ENCODE measurements at regions not wholly inside any gene's neighbourhood (a gene's known extent, or its start where the extent isn't known, plus 50 kb on each side); places are given as distances from the start of the nearest gene placed in this dataset.

DNA sequence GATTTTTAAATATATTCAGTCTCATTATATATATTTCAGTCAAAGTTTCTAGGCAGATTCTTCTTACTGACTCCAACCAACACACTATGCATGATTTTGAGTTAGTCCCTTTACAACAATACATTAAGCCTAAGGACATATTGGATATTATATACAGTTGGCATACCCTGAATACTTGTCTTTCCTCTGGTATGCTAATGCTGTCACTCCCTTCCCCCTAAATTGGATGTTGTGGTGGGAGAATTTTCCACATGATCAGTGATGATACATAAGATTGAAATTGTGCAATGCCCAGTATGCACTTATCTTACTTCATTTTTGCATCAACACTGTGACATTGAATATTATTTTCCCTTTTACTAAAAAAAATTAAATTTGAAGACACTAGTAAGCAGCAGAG lies 935.2 kb downstream of the PCDH7 start:
- no peaks in the 10 kb centered on the region for H3K27me3 ChIP-seq (replicated peaks in 2 of 5; ENCODE audit: control insufficient read depth in 4 of 5, insufficient read depth in 5 of 5, low read length in 4 of 5)

GRCh38 chr4:31657859-31658570 lies 937.8 kb downstream of the PCDH7 start:
- Histone ChIP-seq H3K27ac (ENCODE audit: insufficient read depth in 1 of 2, low read depth in 1 of 2, low read length in 2 of 2, poor library complexity in 1 of 2, severe bottlenecking in 2 of 2) (no peak overlapping the region), H3K4me3 (ENCODE audit: control insufficient read depth in 1 of 7, extremely low read depth in 1 of 7, insufficient read depth in 4 of 7, low read depth in 2 of 7, low read length in 6 of 7) (no peak overlapping the region), H3K9me3 (ENCODE audit: control extremely low read depth in 1 of 5, control insufficient read depth in 4 of 5, insufficient read depth in 2 of 5, low read depth in 1 of 5, low read length in 4 of 5) (no peaks in the 10 kb centered on the region), H3K27me3 (replicated peaks in 2 of 5; ENCODE audit: control insufficient read depth in 4 of 5, insufficient read depth in 5 of 5, low read length in 4 of 5) (no peaks in the 10 kb centered on the region), H3K4me1 (ENCODE audit: control extremely low read depth in 1 of 4, control insufficient read depth in 4 of 4, insufficient read depth in 4 of 4, low read length in 3 of 4) (no peaks in the 10 kb centered on the region), H3K36me3 (ENCODE audit: control insufficient read depth in 4 of 4, insufficient read depth in 4 of 4, low read length in 3 of 4) (no peaks in the 10 kb centered on the region)
- POLR2A ChIA-PET: no interaction called here
- DNase-seq: no peak
- no CpG with 5 or more reads among the region's 5 CpGs for WGBS (ENCODE audit: insufficient coverage)
- CTCF ChIA-PET: no interaction called here

More for the DNA sequence above, 935.2 kb downstream of the PCDH7 start:
- no peak overlapping the region for H3K4me3 ChIP-seq (ENCODE audit: control insufficient read depth in 1 of 7, extremely low read depth in 1 of 7, insufficient read depth in 4 of 7, low read depth in 2 of 7, low read length in 6 of 7)
- H3K4me1 ChIP-seq (ENCODE audit: control extremely low read depth in 1 of 4, control insufficient read depth in 4 of 4, insufficient read depth in 4 of 4, low read length in 3 of 4): no peaks in the 10 kb centered on the region
- POLR2A ChIA-PET: no interaction called here
- H3K9me3 ChIP-seq (ENCODE audit: control extremely low read depth in 1 of 5, control insufficient read depth in 4 of 5, insufficient read depth in 2 of 5, low read depth in 1 of 5, low read length in 4 of 5): no peaks in the 10 kb centered on the region
- CTCF ChIA-PET: interaction anchor here (0.6 kb wide), 1 partner anchor 1260 kb away, joined by 4 read pairs; no protein-coding TSS in a partner anchor
- no peak overlapping the region for H3K27ac ChIP-seq (ENCODE audit: insufficient read depth in 1 of 2, low read depth in 1 of 2, low read length in 2 of 2, poor library complexity in 1 of 2, severe bottlenecking in 2 of 2)
- no peak for DNase-seq
- H3K36me3 ChIP-seq (ENCODE audit: control insufficient read depth in 4 of 4, insufficient read depth in 4 of 4, low read length in 3 of 4): no peaks in the 10 kb centered on the region

GRCh38 chr4:31660916-31661315 lies 940.7 kb downstream of the PCDH7 start:
- POLR2A ChIA-PET: no interaction called here
- WGBS (ENCODE audit: insufficient coverage): 100% methylated on average over 1 of the region's 1 CpG
- CTCF ChIA-PET: no interaction called here
- no peak for DNase-seq
- H3K27ac ChIP-seq (ENCODE audit: insufficient read depth in 1 of 2, low read depth in 1 of 2, low read length in 2 of 2, poor library complexity in 1 of 2, severe bottlenecking in 2 of 2): no peak overlapping the region
- H3K4me3 ChIP-seq (ENCODE audit: control insufficient read depth in 1 of 7, extremely low read depth in 1 of 7, insufficient read depth in 4 of 7, low read depth in 2 of 7, low read length in 6 of 7): no peak overlapping the region
- H3K9me3 ChIP-seq (ENCODE audit: control extremely low read depth in 1 of 5, control insufficient read depth in 4 of 5, insufficient read depth in 2 of 5, low read depth in 1 of 5, low read length in 4 of 5): no peaks in the 10 kb centered on the region
- no peaks in the 10 kb centered on the region for H3K4me1 ChIP-seq (ENCODE audit: control extremely low read depth in 1 of 4, control insufficient read depth in 4 of 4, insufficient read depth in 4 of 4, low read length in 3 of 4)
- no peaks in the 10 kb centered on the region for H3K36me3 ChIP-seq (ENCODE audit: control insufficient read depth in 4 of 4, insufficient read depth in 4 of 4, low read length in 3 of 4)
- no peaks in the 10 kb centered on the region for H3K27me3 ChIP-seq (replicated peaks in 2 of 5; ENCODE audit: control insufficient read depth in 4 of 5, insufficient read depth in 5 of 5, low read length in 4 of 5)

DNA sequence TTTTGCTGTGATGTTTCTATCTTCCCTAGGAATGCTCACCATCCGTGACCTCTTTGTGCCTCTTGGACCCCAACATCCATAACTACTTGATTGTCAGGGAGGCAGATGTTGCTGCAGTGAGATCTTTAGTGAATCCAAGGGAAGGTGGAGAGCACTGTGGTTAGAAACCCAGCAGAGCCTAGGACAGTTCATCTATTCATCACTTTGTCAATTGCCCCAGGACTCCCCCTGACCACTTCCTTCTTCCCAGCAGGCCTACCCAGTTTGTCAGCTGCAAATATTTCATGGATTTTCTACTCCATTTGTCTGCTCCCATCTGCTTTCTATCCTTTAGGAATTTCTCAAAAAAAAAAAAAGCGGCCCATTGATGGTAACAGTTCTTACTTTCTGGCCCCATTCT lies 942.8 kb downstream of the PCDH7 start:
- Histone ChIP-seq H3K4me1 (ENCODE audit: control extremely low read depth in 1 of 4, control insufficient read depth in 4 of 4, insufficient read depth in 4 of 4, low read length in 3 of 4) (no peaks in the 10 kb centered on the region), H3K36me3 (ENCODE audit: control insufficient read depth in 4 of 4, insufficient read depth in 4 of 4, low read length in 3 of 4) (no peaks in the 10 kb centered on the region), H3K9me3 (ENCODE audit: control extremely low read depth in 1 of 5, control insufficient read depth in 4 of 5, insufficient read depth in 2 of 5, low read depth in 1 of 5, low read length in 4 of 5) (no peaks in the 10 kb centered on the region), H3K4me3 (ENCODE audit: control insufficient read depth in 1 of 7, extremely low read depth in 1 of 7, insufficient read depth in 4 of 7, low read depth in 2 of 7, low read length in 6 of 7) (no peak overlapping the region), H3K27me3 (replicated peaks in 2 of 5; ENCODE audit: control insufficient read depth in 4 of 5, insufficient read depth in 5 of 5, low read length in 4 of 5) (no peaks in the 10 kb centered on the region), H3K27ac (ENCODE audit: insufficient read depth in 1 of 2, low read depth in 1 of 2, low read length in 2 of 2, poor library complexity in 1 of 2, severe bottlenecking in 2 of 2) (no peak overlapping the region)
- whole genome bisulfite sequencing (ENCODE audit: insufficient coverage): 100% methylated on average over 1 of the region's 2 CpGs
- CTCF ChIA-PET: no interaction called here
- POLR2A ChIA-PET: no interaction called here
- no peak for DNase-seq

DNA sequence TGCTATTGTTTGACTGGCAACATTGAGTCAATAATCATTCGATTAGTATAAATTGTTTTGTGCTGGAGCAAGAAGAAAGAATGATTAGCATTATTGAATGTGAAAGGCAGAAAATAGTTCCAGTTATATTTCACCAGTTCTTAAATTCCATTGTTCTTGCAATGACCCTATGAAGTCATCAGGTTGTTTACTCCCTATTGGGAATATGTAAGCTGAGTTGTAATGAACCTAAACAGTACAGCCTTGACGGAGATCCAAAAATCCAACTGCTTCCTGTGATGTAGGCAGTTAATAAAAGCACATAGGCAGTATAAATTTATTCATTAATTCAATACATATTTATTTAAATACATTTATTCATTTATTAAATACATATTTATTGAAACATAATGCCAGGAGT lies 947.5 kb downstream of the PCDH7 start:
- POLR2A ChIA-PET: no interaction called here
- no peaks in the 10 kb centered on the region for H3K4me1 ChIP-seq (ENCODE audit: control extremely low read depth in 1 of 4, control insufficient read depth in 4 of 4, insufficient read depth in 4 of 4, low read length in 3 of 4)
- H3K27ac ChIP-seq (ENCODE audit: insufficient read depth in 1 of 2, low read depth in 1 of 2, low read length in 2 of 2, poor library complexity in 1 of 2, severe bottlenecking in 2 of 2): no peak overlapping the region
- H3K36me3 ChIP-seq (ENCODE audit: control insufficient read depth in 4 of 4, insufficient read depth in 4 of 4, low read length in 3 of 4): no peaks in the 10 kb centered on the region
- no peak for DNase-seq
- H3K4me3 ChIP-seq (ENCODE audit: control insufficient read depth in 1 of 7, extremely low read depth in 1 of 7, insufficient read depth in 4 of 7, low read depth in 2 of 7, low read length in 6 of 7): no peak overlapping the region
- no peaks in the 10 kb centered on the region for H3K9me3 ChIP-seq (ENCODE audit: control extremely low read depth in 1 of 5, control insufficient read depth in 4 of 5, insufficient read depth in 2 of 5, low read depth in 1 of 5, low read length in 4 of 5)
- no CpG with 5 or more reads among the region's 2 CpGs for WGBS (ENCODE audit: insufficient coverage)
- CTCF ChIA-PET: no interaction called here
- no peaks in the 10 kb centered on the region for H3K27me3 ChIP-seq (replicated peaks in 2 of 5; ENCODE audit: control insufficient read depth in 4 of 5, insufficient read depth in 5 of 5, low read length in 4 of 5)

GRCh38 chr4:31674313-31674947 lies 954.3 kb downstream of the PCDH7 start:
- POLR2A ChIA-PET: no interaction called here
- Histone ChIP-seq H3K4me3 (ENCODE audit: control insufficient read depth in 1 of 7, extremely low read depth in 1 of 7, insufficient read depth in 4 of 7, low read depth in 2 of 7, low read length in 6 of 7) (no peak overlapping the region), H3K9me3 (ENCODE audit: control extremely low read depth in 1 of 5, control insufficient read depth in 4 of 5, insufficient read depth in 2 of 5, low read depth in 1 of 5, low read length in 4 of 5) (no peaks in the 10 kb centered on the region), H3K27me3 (replicated peaks in 2 of 5; ENCODE audit: control insufficient read depth in 4 of 5, insufficient read depth in 5 of 5, low read length in 4 of 5) (no peaks in the 10 kb centered on the region), H3K27ac (ENCODE audit: insufficient read depth in 1 of 2, low read depth in 1 of 2, low read length in 2 of 2, poor library complexity in 1 of 2, severe bottlenecking in 2 of 2) (no peak overlapping the region), H3K36me3 (ENCODE audit: control insufficient read depth in 4 of 4, insufficient read depth in 4 of 4, low read length in 3 of 4) (no peaks in the 10 kb centered on the region), H3K4me1 (ENCODE audit: control extremely low read depth in 1 of 4, control insufficient read depth in 4 of 4, insufficient read depth in 4 of 4, low read length in 3 of 4) (no peaks in the 10 kb centered on the region)
- peak in 1 of 3 donors; percentile 0 for DNase-seq
- WGBS (ENCODE audit: insufficient coverage): no CpG with 5 or more reads among the region's 1 CpG
- CTCF ChIA-PET: no interaction called here

DNA sequence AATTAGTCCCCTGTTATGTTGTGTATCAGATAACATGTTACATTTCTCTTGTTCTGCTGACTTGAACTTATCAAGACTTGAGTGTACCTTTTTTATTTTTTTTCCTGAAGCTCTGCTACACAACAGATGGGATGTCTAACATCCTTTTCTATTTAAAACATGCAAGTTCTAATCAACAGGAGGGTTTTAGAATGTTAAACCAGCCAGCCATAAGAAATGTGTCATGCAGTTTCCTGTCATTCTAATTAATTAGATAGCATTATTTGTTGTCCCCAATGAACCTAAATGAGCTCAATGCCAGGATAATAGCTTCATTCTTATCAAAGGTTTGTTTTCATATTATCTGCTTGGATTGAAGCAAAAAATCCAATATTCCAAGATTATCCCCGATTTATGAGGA lies 958.2 kb downstream of the PCDH7 start:
- CTCF ChIA-PET: no interaction called here
- Histone ChIP-seq H3K4me1 (ENCODE audit: control extremely low read depth in 1 of 4, control insufficient read depth in 4 of 4, insufficient read depth in 4 of 4, low read length in 3 of 4) (no peaks in the 10 kb centered on the region), H3K4me3 (ENCODE audit: control insufficient read depth in 1 of 7, extremely low read depth in 1 of 7, insufficient read depth in 4 of 7, low read depth in 2 of 7, low read length in 6 of 7) (no peak overlapping the region), H3K36me3 (ENCODE audit: control insufficient read depth in 4 of 4, insufficient read depth in 4 of 4, low read length in 3 of 4) (no peaks in the 10 kb centered on the region), H3K27ac (ENCODE audit: insufficient read depth in 1 of 2, low read depth in 1 of 2, low read length in 2 of 2, poor library complexity in 1 of 2, severe bottlenecking in 2 of 2) (no peak overlapping the region), H3K27me3 (replicated peaks in 2 of 5; ENCODE audit: control insufficient read depth in 4 of 5, insufficient read depth in 5 of 5, low read length in 4 of 5) (no peaks in the 10 kb centered on the region), H3K9me3 (ENCODE audit: control extremely low read depth in 1 of 5, control insufficient read depth in 4 of 5, insufficient read depth in 2 of 5, low read depth in 1 of 5, low read length in 4 of 5) (no peaks in the 10 kb centered on the region)
- POLR2A ChIA-PET: no interaction called here
- no peak for DNase-seq
- WGBS (ENCODE audit: insufficient coverage): no CpG with 5 or more reads among the region's 1 CpG

All from common myeloid progenitor, CD34-positive (primary cell).